NOMO-1 treated with dmso at 0.1 percent for 144 hours (cell line): ENCODE measurements at regions not wholly inside any gene's neighbourhood (a gene's known extent, or its start where the extent isn't known, plus 50 kb on each side); places are given as distances from the start of the nearest gene placed in this dataset.

Source experiments
- DNase-seq: peaks from one replicate; lab custom pipeline; 2025; ENCODE audit not compliant: unreplicated experiment; lab: John Stamatoyannopoulos, UW

- no peak for DNase-seq
These were observed 363.6 kb downstream of the TFAP2A start for GRCh38 chr6:10051283-10051682.

GRCh38 chr6:10048370-10049297 lies 366.2 kb downstream of the TFAP2A start:
- no peak for DNase-seq

DNA sequence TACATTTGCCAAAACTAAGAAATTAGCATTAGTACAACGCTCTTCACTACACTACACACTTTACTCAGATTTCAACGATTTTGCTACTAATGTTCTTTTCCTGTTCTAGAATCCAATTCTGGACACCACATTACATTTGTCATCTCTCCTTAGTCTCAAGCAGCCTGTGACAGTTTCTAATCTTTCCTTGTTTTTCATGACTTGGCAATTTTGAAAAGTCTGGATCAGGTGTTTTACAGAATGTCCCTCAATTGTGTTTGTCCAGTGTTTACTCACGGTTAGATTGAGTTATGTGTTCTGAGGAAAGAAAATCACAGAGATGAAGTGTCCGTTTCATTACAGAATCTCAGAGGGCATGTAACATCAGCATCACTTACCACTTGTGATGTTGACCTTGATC lies 372.6 kb downstream of the TFAP2A start:
- no peak for DNase-seq

GRCh38 chr6:10033223-10033829 lies 381.5 kb downstream of the TFAP2A start:
- DNase-seq, result no peak

- DNase-seq, result no peak
These were observed 383.3 kb downstream of the TFAP2A start for GRCh38 chr6:10031617-10032016.

- peak; percentile 6 for DNase-seq
These were observed 383.8 kb downstream of the TFAP2A start for GRCh38 chr6:10030942-10031537.

DNA sequence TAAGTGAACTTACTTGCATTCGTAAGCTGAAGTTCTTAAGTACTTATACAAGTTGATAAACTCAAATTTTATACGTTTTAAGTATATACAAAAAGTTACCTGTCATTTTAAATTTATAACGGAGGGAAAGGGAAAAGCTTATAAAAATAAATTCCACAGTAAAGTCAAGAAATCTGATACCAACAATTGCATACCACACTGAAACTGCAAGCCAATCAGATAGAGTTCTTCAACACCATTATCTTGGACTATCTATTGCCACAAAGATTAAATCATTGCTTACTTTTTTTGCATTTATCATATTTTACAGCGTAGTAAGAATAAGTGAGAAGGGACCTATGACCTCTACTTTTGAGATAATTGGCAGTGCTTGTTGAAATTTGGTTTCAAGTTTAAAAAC lies 386.7 kb downstream of the TFAP2A start:
- DNase-seq, result no peak

GRCh38 chr6:10019851-10020250 lies 395.0 kb downstream of the TFAP2A start:
- DNase-seq, result no peak

GRCh38 chr6:10014557-10014956 lies 400.3 kb downstream of the TFAP2A start:
- no peak for DNase-seq

- no peak for DNase-seq
These were observed 414.3 kb downstream of the TFAP2A start for GRCh38 chr6:10000551-10000950.

GRCh38 chr6:9999796-10000195 lies 415.1 kb downstream of the TFAP2A start:
- no peak for DNase-seq

DNA sequence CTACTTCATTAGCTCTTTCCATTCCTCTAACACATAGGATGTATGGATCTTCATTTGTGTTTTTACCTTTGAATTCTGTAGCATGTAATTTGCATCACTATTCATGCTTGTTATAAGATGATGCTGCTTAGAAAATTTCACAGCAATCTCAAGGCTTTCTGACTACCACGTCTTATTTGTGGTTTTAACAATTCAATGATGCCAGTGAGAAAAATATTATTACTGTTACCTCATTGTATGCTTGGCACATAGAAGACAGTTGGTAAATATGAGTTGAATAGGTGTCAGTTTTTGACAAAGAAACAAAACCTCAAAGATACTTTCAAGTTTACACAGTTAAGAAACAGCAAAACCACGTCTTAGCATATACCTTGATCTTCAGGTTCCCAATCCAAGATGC lies 428.6 kb downstream of the TFAP2A start:
- DNase-seq, result no peak

GRCh38 chr6:9985481-9985880 lies 429.4 kb downstream of the TFAP2A start:
- DNase-seq, result no peak

DNA sequence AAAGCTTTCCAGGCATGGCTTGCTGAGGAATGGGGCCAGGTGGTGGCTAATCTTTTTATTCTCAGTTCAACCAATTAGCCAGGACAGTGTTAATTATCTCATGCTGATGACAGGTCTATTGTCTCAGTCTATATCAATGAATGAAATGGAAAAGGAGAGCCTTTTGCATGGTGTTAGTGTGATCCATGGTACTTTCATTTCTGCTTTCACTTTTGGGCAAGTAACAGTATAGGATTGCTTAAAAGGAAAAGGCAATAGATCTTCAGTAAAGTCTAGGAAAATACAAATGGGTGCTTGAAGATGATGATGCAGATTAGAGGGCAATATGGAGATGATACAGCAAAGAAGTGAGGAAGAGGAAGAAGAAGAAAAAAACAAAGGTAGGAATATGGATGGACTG lies 430.3 kb downstream of the TFAP2A start:
- no peak for DNase-seq

GRCh38 chr6:9983168-9983567 lies 431.7 kb downstream of the TFAP2A start:
- DNase-seq, result no peak

- DNase-seq, result no peak
These were observed 432.7 kb downstream of the TFAP2A start for GRCh38 chr6:9982215-9982614.

- no peak for DNase-seq
These were observed 434.9 kb downstream of the TFAP2A start for GRCh38 chr6:9979996-9980395.

GRCh38 chr6:9978480-9978879 lies 436.4 kb downstream of the TFAP2A start:
- DNase-seq, result no peak

- DNase-seq, result no peak
These were observed 437.5 kb downstream of the TFAP2A start for GRCh38 chr6:9977411-9977810.

DNA sequence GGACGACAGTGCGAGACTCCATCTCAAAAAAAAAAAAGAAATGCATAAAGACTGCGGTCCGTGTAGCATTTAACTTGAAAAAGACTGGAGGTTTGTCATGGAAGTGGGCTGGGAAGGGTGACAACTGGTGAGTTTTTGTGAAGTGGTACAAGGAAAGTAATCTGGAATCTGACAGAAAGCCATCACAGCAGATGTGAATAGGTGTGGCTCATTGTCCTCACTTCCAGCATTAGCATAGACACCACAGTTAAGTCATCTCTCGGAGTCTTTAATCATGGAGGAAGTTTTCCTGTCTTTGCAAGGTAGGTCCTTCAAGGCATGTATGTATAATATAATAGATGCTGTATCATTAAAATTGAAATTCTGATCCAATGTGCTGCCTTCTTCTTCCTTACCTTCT lies 453.2 kb downstream of the TFAP2A start:
- no peak for DNase-seq

DNA sequence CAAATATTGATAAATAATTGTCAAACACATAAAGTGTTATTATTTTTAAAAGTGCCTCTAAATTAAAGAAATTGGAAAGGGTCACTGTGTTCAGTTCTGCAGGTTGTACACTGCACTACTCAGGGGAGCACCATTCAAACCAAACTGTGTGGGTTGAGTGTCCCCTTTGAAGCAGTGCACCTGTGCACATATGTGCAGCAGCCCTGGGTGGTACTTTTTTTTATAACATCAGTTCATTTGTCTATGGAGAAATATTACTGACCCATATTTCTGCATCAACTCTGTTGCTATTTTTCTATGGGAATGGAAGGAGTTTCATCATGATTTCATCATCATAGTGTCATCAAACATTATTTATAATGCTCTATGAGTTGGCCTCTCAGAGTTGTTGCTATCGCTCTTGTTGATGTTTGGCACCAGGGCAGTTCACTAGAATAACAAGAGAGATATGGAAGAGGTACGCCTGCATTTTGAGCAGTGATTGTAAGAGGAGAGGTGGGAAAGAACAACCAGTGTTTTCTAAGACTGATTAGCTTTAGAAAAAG lies 457.6 kb downstream of the TFAP2A start:
- no peak for DNase-seq

GRCh38 chr6:9948678-9949077 lies 466.2 kb downstream of the TFAP2A start:
- DNase-seq, result no peak
